Spleen (tissue), 7 donors: ENCODE measurements at regions not wholly inside any gene's neighbourhood (a gene's known extent, or its start where the extent isn't known, plus 50 kb on each side); places are given as distances from the start of the nearest gene placed in this dataset.
"Not testable (repeated sequence)": the region's sequence is repeated elsewhere in the genome, so short reads cannot be mapped to it uniquely, and the experiment has no call there.

Source experiments
- CTCF ChIP-seq, 11 experiments: fragments of 200-600 bp in 7 of 11; fragments of 450-650 bp in 4 of 11; sonication (generic) in 4 of 11; IDR thresholded peaks in 8 of 11; conservative IDR thresholded peaks in 3 of 11; 1 replicate in 7 of 11; 2 replicates in 4 of 11; pipeline versions ENCODE4 v1.4.0 to v1.8.0; 2016 to 2021; ENCODE audit warnings: antibody characterized with exemption in 11 of 11, inconsistent platforms in 4 of 11, mild to moderate bottlenecking in 1 of 11
- POLR2AphosphoS5 ChIP-seq, 3 donors: sonication (generic); formaldehyde crosslinking; IDR thresholded peaks; one replicate each; pipeline ENCODE4 v1.5.1; 2017; ENCODE audit warnings: antibody characterized with exemption in 3 of 3
- donor health status: DM: no; HTN: no; CAD: no; lungs with moderate emphysema.
- donor health status: DM: no; HTN: no; CAD: no.
- donor health status: DM: no; HTN: no; CAD: no.

- not testable (repeated sequence) for TF ChIP-seq POLR2AphosphoS5 (IDR thresholded peaks at IDR 0.05); CTCF (IDR thresholded peaks at IDR 0.05 in 8 of 11, conservative IDR thresholded peaks at IDR 0.05 in 3 of 11)
These were observed 124.3 kb downstream of the PTCHD1 start for GRCh38 chrX:23458957-23459356.
